ENCODE measurements at regions not wholly inside any gene's neighbourhood (a gene's known extent, or its start where the extent isn't known, plus 50 kb on each side); places are given as distances from the start of the nearest gene placed in this dataset.

DNA sequence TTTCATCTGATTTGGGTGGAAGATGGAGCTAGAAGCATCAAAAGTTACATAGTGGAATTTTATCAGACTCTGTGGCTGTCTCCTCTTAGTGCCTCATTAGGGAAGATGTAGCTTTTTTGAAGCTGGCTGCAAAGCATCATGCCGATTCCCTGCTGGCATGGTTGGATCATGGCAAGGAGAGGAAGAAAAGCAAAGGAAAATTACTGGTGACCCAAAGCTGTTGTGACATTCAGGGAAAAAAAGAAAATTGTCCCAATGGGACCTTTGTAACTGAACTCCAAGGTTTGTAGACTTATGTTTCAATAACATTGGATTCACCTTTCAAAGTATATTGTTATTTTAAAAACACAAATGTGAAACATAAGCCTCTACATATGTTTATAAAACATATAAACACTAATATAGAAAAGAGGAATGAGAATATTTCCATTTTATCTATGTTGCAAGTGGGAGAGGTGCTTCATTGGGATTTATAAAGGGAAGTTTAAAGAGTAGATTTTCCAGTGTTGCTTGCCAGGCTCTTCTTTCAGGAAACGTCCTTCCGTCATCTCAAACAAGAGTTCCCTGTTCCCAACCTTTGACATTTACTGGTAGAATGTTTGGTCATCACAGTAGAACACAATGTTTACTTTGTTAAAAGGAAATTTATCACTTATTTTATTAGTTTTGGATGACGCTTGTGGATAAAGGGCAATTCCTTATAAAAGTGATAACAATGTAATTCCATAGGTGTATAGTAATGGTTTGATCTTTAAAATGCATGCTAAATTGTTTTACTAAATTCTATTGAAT lies 190.1 kb upstream of the GPRIN3 start:
- TF ChIP-seq, protein P1, sequence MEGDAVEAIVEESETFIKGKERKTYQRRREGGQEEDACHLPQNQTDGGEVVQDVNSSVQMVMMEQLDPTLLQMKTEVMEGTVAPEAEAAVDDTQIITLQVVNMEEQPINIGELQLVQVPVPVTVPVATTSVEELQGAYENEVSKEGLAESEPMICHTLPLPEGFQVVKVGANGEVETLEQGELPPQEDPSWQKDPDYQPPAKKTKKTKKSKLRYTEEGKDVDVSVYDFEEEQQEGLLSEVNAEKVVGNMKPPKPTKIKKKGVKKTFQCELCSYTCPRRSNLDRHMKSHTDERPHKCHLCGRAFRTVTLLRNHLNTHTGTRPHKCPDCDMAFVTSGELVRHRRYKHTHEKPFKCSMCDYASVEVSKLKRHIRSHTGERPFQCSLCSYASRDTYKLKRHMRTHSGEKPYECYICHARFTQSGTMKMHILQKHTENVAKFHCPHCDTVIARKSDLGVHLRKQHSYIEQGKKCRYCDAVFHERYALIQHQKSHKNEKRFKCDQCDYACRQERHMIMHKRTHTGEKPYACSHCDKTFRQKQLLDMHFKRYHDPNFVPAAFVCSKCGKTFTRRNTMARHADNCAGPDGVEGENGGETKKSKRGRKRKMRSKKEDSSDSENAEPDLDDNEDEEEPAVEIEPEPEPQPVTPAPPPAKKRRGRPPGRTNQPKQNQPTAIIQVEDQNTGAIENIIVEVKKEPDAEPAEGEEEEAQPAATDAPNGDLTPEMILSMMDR (IDR thresholded peaks at IDR 0.05; ENCODE audit: unreplicated experiment), result no peak
- DNase-seq (ENCODE audit: unreplicated experiment), result no peak
- Mint-ChIP-seq H3K27me3 (ENCODE audit: insufficient read depth, unreplicated experiment) (no peaks in the 10 kb centered on the region), H3K27ac (ENCODE audit: low read depth, unreplicated experiment) (no peak overlapping the region), H3K4me3 (ENCODE audit: unreplicated experiment) (no peak overlapping the region), H3K9me3 (ENCODE audit: unreplicated experiment) (no peaks in the 10 kb centered on the region), H3K4me1 (ENCODE audit: insufficient read depth, unreplicated experiment) (peaks cover 8% of the 10 kb centered on the region), H3K36me3 (ENCODE audit: insufficient read depth, unreplicated experiment) (no peaks in the 10 kb centered on the region)
- intact Hi-C loops (cut with micrococcal nuclease), result no loop called here
- ChIA-PET POLR2A (no interaction called here), CTCF (interaction anchor here (0.8 to 2.3 kb wide), 2 partner anchors 11 to 96 kb away, joined by 3 to 11 read pairs; no protein-coding TSS in a partner anchor)
- no TSS peak for BruUV-seq (replicated peaks)

DNA sequence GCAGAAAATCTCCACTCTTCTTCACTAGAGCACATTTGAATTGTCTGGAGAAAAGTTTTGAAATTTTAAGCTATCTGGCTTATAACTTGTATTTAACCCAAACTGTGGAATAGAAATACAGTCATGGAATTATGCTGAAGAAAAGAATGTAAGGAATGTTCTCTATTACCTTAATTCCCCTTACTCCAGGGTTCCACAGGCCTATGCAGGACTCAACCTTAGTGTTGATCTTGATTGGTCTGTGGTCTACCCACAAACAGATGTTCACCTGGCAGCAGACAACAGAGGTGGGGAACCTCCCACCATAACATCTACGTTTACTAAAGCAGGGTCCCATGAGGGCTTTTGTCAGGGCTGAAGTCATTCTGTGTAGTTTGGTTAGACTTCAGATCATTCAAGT lies 189.3 kb upstream of the GPRIN3 start:
- Mint-ChIP-seq H3K9me3 (ENCODE audit: unreplicated experiment) (no peaks in the 10 kb centered on the region), H3K4me1 (ENCODE audit: insufficient read depth, unreplicated experiment) (peaks cover 17% of the 10 kb centered on the region), H3K27ac (ENCODE audit: low read depth, unreplicated experiment) (no peak overlapping the region), H3K36me3 (ENCODE audit: insufficient read depth, unreplicated experiment) (no peaks in the 10 kb centered on the region), H3K4me3 (ENCODE audit: unreplicated experiment) (no peak overlapping the region), H3K27me3 (ENCODE audit: insufficient read depth, unreplicated experiment) (no peaks in the 10 kb centered on the region)
- TF ChIP-seq, protein P1 (IDR thresholded peaks at IDR 0.05; ENCODE audit: unreplicated experiment), result no peak
- intact Hi-C loops (cut with micrococcal nuclease), result no loop called here
- BruUV-seq (replicated peaks), result no TSS peak
- CTCF ChIA-PET, result interaction anchor here (0.7 to 2.3 kb wide), 2 partner anchors 10 kb away, joined by 3 to 11 read pairs; no protein-coding TSS in a partner anchor
- POLR2A ChIA-PET, result no interaction called here
- no peak for DNase-seq (ENCODE audit: unreplicated experiment)

DNA sequence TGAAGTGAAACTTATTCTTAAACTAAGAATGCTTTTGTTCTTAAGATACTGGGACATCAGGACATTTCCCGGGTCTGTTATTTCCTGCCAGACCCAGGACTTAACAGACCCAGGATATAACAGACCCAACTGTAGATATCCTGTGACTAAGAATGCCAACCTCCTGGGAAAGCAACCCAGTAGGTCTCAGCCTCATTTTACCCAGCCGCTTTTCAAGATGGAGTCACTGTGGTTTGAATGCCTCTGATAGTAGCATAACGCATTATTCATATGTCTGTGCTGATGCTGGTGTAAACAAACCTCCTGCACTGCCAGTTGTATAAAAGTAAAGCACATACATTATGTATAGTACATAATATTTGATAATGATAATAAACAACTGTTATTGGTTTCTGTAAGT lies 185.8 kb upstream of the GPRIN3 start:
- no peak for DNase-seq (ENCODE audit: unreplicated experiment)
- ChIA-PET POLR2A (interaction anchor here (3.0 kb wide), 1 partner anchor 13 kb away, joined by 11 read pairs; no protein-coding TSS in a partner anchor), CTCF (no interaction called here)
- TF ChIP-seq, protein P1 (IDR thresholded peaks at IDR 0.05; ENCODE audit: unreplicated experiment), result no peak
- Mint-ChIP-seq H3K9me3 (ENCODE audit: unreplicated experiment) (no peaks in the 10 kb centered on the region), H3K4me1 (ENCODE audit: insufficient read depth, unreplicated experiment) (peaks cover 18% of the 10 kb centered on the region), H3K36me3 (ENCODE audit: insufficient read depth, unreplicated experiment) (no peaks in the 10 kb centered on the region), H3K27ac (ENCODE audit: low read depth, unreplicated experiment) (peak overlapping the region; percentile 55), H3K27me3 (ENCODE audit: insufficient read depth, unreplicated experiment) (no peaks in the 10 kb centered on the region), H3K4me3 (ENCODE audit: unreplicated experiment) (no peak overlapping the region)
- intact Hi-C loops (cut with micrococcal nuclease), result no loop called here
- BruUV-seq (replicated peaks), result no TSS peak

DNA sequence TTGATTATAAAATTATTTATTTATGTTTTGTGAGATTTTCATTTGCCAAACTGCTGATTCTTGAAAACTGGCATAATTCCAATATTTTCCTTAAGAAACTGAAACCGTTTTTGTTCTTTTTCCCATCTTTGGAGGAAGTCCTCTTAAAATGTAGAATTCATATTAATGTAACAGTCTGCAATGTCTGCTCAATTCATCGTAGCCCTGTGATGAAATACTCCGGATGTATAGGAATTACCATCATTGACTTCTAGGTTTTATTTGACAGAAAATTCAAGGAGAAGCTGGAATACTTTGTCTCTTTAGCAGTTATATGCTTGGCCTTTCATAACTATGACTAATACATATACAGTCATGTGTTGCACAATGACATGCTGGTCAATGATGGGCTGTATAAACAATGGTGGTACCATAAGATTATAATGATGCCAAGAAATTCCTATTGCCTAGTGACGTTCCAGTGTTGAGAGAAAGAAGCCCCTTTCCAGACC lies 185.0 kb upstream of the GPRIN3 start:
- Mint-ChIP-seq H3K4me1 (ENCODE audit: insufficient read depth, unreplicated experiment) (peaks cover 18% of the 10 kb centered on the region), H3K9me3 (ENCODE audit: unreplicated experiment) (no peaks in the 10 kb centered on the region), H3K4me3 (ENCODE audit: unreplicated experiment) (peak overlapping the region; percentile 52), H3K27me3 (ENCODE audit: insufficient read depth, unreplicated experiment) (no peaks in the 10 kb centered on the region), H3K36me3 (ENCODE audit: insufficient read depth, unreplicated experiment) (no peaks in the 10 kb centered on the region), H3K27ac (ENCODE audit: low read depth, unreplicated experiment) (peak overlapping the region; percentile 55)
- TF ChIP-seq, protein P1 (IDR thresholded peaks at IDR 0.05; ENCODE audit: unreplicated experiment), result no peak
- BruUV-seq (replicated peaks), result no TSS peak
- DNase-seq (ENCODE audit: unreplicated experiment), result peak; percentile 86
- ChIA-PET CTCF (interaction anchor here (0.9 kb wide), 1 partner anchor 58 kb away, joined by 5 read pairs; no protein-coding TSS in a partner anchor), POLR2A (interaction anchor here (0.7 to 3.0 kb wide), 5 partner anchors 14 to 284 kb away, joined by 3 to 11 read pairs (median 3); no protein-coding TSS in a partner anchor)
- intact Hi-C loops (cut with micrococcal nuclease), result no loop called here

Data from MCF 10A (cell line).